GM19240 (cell line): ENCODE measurements at regions not wholly inside any gene's neighbourhood (a gene's known extent, or its start where the extent isn't known, plus 50 kb on each side); places are given as distances from the start of the nearest gene placed in this dataset.

Experiments used
- DNase-seq: peaks from one replicate; pipeline ENCODE4 v3.0.0; 2011; ENCODE audit warnings: low spot score; ENCODE audit not compliant: insufficient read length

DNA sequence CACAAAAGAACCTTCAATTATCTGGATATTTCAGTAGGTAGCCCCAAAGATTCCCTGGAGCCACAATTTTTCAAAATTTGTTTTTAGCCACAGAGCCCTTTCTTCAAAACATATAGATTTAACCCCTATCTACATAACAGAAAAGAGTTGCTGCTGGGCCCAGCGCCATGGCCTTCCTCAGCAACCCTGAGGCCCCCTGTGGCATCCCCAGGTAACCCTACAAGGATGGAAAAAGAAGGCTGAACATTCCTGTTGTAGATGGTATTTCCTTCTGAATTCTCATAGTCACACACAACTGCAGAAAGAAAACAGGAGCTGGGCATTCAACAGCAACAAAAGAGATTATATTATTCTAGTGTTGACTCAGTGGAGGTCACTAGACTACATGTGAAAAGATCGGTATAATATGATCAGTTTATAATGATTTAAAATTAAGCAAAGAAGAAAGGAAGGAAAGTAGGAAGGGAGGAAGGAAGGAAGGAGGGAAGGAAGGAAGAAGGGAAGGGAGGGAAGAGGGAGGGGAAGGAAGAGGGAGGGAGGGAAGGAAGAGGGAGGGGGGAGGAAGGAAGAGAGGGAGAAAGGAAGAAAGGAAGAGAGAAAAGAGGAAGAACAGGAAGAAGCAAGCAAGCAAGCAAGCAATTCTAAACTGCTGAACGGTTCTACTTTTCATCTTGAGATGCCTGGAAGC, 342.5 kb upstream of the NR2F2 start:
- DNase-seq, result no peak

DNA sequence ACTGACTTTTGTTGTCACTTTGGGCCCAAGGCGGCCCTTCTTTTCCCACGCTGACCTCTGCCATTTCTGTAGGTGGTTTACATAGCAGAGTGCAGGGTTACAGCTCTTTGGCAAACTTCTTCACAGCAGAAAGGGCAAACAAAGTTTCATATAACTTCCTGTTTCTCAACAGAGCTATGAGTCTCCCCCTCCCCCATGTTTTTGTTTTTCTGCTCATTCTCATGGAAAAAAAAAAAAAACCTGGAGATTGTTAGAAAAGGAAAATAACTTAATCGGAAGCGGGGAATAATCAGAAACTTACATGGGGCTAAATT, 342.0 kb upstream of the NR2F2 start:
- no peak for DNase-seq

DNA sequence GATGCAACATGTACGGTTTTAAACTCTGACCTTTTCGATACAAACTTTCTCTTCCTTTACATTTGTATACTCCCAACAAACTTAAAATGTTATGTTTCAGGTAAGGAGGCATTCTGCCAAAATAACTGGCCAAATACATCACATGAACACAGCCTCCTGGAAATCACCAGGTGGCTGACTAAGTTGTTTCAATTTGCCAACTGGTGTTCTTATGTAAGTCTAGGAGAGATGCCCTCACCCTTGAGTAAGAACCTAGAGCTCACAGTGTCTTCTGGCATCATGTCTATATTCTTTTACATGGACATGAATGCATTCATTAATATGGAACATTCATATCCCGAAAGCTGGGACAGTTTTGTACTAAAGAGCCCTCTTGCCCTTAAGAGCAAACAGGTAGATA, 341.1 kb upstream of the NR2F2 start:
- no peak for DNase-seq

DNA sequence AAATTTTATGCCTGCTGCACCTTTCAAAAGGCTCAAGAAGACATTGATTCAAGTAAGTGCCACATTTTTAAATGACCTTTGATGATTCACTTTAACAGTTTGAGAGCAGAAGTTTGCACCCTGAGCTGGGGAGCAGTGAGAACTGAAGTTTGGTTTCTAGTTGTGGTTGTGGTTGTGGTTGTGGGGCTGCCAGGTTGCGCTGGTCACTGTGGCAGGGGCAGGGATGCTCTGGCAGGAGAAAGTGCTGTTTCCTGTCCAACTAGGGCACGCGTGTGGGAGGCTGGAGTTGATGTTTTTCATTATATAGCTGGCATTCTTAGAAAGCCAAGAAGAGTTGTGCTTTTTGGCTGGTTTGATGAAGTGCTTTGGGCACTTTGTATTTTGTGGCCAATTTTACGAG, 339.7 kb upstream of the NR2F2 start:
- no peak for DNase-seq

DNA sequence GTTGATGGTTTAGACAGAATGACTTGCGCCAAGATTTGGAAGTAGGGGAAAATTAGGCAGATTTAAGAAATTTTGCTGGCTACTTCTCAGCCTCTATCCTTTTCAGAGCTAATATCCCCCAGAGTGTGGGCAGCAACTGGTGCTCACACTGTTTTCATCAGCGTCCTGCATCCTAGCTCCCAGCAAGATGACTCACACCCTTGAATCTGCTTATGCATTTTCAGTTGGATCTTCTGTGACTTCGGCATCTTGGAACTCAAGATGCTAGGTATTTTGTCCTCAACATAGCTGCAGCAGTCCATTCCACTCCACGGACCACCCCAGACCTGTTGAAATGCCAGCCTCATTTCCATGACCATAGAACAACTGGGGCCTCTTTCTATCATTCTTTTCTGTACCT, 336.1 kb upstream of the NR2F2 start:
- no peak for DNase-seq

DNA sequence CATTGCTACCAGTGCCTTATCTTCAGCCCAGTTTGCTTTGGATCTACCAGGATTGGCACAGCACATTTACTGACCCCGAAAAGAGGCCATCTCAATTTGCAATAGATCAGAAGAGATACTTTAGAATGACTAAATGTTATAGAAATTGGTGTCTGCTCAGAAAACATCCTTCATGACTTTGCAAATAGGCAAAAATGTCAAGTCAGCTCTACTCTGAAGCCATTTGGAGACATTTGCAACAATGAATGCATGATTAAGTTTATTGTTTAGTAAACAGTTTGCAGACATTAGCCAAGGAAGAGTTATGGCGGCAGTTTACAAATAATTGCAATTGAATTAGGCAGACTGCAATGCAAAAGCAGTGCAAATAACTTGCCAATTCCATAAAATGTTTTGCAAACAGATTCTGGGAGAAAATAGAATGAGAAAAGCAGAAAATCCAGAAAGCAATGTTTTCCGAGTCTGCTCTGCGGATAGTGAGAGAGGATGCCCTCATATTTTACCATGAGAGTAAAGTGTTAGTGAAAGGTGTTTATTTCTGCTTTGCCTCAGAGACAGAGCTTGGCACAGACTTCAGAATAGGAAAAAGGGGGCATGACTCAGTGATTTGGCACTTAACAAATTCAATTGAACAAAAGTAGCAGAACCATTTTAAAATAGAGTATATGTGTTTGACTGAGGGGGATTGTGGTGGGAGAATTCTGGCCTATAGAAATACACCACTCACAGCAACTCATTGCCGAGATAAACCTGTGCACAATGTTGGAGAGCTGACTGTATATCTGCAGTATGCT, 334.9 kb upstream of the NR2F2 start:
- DNase-seq, result no peak

DNA sequence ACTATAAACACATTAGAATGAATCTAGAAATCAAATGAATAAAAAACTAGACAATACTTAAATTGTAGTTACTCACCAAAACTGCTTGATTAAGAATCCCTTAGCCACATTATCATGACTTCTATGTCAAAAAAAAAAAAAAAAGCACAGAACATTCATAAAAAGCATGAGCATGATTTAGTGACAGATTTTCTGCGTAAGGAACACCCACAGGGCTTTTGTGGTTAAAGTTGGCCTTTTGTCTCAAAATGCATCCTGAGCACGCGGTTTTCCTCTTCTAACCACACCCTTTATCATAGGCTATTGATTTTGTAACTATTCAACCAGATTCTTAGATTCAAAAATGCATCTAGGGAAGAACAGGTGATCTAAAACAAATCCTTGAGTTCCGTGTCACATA, 334.0 kb upstream of the NR2F2 start:
- no peak for DNase-seq

DNA sequence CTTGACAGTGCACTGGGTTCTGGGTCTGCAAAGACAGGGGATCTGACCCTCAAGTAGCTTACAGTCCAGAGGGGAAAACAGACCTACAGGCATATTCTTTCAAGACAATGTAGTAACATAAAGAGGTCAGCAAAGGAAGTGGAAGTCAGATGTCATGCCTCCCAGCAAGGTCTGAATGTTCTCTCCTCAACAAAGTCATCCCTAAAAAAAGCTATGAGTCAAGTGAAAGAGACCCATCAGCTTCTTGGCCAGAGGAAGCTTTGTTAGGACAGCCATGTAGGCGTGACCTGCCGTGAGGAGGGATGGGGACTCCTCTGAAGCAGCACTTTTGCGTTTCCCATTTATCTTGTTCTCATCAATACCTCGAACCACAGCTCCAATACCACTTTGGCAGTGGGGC, 331.6 kb upstream of the NR2F2 start:
- DNase-seq, result no peak

DNA sequence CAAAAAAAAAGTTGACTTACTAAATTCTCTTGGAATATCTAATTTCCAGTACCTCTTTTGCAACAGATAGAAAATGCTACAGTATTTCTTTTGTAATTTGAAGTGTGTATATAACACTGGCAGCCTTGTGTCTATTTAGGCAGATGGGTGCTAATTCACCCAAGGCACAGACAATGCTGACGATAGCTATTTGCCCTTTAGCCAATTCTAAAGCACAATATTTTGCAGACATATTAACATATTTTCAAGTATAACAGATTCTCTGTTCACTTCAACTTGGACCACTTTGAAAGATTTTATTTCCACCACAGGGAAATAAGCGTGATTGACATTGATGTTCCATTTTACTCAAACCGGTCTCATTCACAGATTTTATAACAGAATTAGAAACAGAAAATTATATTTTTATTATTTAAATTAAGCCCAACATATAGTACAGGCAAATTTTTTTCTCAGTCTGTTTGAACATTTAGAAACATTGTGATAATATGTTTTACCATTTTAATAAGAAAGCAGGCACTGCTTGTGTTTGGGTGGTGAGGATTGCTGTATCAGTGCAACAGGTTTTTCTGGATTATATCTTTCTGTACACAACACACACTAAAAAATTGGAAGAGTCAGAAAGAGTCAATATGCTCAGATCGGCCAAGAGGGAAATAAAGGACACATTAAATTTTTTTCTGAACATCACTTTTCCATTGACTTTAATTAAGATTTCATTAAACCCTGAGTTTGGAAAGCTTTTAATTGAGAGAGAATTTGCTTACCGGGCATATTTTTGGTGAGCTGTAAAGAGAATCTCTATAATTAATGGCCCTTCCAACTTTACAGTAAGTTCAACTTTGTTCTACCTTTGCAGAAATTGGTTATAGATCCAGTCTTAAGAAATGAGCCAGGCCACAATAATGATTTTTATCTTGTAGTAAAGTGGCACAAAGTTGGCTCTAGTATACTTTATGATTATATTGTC, 327.3 kb upstream of the NR2F2 start:
- DNase-seq, result no peak

DNA sequence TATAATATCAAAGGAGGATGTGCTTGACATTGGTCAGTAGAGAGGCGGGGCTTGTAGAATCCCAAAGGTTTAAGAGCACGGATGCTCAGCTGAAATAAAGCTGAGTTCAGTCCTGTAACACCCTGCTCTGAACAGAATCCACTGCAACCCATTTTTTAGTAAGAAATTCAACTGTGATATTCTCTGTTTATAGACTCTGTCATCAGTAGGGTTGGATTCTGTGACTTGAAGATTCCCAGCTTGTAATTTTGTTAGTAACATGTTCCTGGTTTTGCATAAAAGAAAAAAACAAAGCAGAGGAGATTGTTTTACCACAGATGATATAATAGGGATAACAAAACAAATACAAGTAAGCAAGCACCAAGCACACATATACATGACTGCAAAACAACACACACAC, 324.6 kb upstream of the NR2F2 start:
- no peak for DNase-seq

DNA sequence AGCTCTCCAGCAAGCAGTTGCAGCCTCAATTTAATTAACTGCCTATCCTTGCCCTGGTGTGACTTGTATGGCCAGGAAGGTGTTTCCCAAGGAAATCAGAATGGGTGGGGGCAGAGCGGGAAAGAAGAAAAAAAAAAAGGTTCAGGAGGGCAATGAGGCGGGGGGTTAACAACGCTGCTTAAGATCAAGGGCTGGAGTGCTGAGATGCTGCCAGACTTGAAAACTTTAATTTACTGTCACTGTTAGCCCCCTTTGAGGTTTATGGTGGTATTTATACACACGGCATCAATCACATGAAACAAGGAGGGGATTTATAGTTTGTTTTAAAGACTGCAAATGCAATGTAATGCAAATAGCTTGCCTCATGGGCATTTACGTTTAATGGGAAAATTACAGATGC, 319.4 kb upstream of the NR2F2 start:
- no peak for DNase-seq

DNA sequence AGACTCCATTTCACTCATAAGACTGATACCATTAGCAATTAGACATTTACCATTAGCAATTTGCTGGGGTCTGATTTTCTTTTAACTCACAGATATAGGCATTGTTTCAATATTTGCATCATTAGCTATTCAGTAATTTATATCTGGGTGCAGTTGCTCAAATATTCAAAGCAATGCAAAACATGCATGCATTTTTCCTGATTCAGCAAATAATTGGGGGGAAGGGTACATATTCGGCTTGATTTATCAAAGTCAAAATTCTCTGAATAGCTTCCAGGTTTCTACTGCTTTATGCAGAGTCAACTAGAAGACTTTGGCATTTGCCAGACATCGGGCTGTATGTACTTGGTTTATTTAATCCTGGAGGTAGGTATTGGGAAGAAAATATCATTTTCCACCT, 315.6 kb upstream of the NR2F2 start:
- no peak for DNase-seq

DNA sequence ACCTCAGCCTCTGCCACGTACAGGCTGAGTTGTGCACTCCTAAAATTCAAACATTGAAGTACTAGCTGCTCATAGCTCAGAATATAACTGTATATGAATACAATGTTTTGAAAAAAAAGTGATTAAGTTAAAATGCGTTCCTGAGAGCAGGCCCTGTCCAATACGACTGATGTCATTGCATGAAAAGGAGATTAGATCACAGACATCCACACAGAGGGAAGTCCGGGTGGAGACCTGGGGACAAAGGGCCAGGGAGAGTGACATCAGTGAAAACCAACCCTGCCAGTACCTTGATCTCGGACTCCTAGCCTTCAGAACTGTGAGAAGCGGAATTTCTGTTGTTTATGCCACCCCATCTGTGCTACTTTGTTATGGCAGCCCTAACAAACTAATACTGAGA, 311.4 kb upstream of the NR2F2 start:
- no peak for DNase-seq

DNA sequence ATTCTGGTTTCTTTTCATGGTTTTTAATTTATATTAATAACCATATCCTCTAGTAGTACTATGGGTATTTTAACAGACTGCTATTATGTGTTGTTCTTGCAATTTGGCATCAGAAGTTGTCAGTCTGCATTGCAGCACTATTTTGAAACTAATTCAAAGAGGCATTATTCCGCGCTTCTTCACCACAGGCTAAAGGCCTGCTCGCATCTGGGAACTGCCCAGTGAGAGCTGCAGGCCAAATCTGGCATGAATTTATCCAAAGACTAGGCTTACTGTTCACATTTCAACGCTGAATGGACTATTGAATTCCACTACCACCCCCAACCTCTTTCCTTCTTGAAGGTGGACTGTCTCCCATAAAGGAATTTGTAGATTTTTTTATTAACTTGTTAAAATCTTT, 310.4 kb upstream of the NR2F2 start:
- no peak for DNase-seq

DNA sequence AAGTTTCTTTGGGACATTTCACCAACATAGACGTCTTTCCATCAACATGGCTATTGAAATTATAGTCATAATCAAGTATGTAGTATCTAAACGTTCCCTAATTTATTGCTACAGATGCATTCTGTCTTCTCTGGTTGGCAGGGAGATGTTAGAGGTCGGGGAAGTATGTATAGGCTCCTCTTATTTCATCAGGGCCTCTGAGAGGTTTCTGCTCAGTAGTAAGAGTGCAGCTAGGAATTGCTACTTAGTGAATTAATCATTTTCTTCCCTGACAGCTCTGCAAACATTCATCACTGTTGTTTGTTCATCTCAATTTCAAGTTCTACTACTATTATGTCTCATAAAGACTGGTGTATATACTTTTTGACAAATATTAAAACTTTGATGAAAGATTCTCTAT, 309.7 kb upstream of the NR2F2 start:
- DNase-seq, result no peak

DNA sequence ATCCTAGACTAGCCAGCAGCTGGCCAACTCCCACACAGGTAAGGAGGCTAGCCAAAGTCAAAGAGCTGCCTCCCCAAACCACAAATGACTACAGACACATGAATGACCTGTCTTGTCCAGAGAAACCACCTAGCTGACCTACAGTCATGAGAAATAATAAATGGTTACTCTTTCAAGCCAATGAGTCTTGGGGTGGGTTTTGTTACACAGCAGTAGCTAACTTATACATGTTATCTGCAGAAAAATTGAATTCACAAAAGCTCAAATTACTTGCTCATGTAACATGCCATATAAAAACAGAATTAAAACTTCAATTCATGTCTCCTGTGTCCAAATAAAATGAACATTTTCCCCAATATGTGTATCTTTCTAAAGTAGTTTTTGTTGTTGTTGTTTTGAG, 307.4 kb upstream of the NR2F2 start:
- DNase-seq, result no peak

DNA sequence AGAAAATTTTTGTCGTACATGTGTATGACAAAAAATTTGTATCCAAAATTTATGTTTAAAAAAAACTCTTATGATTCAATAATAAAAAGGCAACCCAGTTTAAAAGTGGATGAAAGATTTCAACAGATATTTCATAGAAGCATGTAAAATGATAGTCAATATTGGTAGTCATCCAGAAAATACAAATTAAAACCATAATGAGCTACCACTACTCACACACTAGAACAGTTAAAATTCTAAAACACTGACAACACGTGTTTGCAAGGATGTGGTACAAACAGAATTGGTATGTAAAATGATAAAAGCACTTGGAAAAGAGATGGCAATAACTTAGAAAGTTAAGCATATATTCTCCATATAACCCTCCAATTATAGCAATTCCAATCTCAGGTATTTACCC, 303.0 kb upstream of the NR2F2 start:
- no peak for DNase-seq

DNA sequence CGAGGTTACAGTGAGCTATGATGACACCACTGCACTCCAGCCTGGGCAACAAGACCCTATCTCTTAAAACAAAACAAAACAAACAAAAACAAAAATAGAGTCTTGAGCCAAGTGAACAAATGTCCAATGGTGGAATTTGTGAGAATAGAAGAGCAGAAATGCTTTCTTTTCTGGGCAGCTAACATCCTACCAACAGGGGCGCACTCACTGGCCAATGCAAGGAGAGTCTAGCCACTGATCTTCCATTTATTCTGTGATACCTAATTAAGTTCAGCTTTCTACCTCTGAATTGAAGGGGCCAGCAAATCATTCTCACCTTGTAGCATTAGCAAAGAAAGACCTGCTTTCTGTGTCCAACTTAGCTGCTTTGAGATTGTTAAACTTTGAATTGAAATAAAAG, 301.9 kb upstream of the NR2F2 start:
- no peak for DNase-seq

DNA sequence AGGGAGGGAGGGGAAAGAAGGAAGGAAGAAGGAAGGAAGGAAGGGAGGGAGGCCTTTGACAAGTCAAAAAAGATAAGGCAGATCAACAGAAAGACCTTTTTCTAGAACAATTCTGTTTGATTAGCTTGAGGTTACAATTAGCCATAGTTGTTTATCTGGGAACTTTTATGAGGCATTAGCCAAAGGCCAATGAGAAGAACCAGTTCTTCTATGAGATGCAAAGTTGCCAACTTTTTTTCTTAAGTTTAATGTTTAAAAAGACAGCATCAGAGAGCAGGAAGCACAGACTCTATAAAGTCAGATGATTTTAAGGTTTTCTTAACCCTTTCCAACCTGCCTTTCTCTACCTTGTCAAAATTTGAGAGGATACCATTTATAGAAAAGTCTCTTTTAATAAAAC, 301.3 kb upstream of the NR2F2 start:
- DNase-seq, result no peak

DNA sequence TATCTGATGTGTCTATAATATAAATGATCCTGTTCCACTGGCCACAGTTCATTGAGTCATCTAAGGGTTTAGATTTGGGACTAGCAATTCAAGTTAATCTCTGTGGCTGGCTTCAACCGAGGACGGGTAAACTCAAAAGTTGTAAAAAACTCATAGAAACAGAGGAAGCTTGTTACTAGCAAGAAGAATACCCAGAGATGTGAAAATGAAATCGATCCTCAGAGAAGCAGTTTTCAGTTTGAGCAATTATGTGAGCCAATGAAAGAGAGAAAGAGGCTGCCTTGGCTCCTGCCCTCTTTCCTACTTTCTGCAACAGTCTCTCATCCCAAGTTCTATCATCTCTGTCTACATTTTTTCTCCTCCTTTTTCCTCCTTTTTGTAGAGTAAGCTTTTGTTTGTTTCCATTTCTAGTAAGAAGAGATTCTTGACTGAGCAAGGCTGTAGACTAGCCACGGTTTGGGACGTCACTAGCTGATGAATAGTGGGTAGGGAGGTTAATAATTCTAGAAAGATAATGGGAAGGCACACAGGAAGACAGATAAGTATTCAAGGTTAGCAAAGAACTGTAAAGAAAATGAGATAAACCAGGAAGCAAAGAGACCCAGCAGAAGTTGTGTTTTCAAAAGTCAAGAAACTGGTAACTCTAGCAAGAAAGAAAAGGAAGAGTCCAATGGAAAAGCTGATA, 298.9 kb upstream of the NR2F2 start:
- no peak for DNase-seq

DNA sequence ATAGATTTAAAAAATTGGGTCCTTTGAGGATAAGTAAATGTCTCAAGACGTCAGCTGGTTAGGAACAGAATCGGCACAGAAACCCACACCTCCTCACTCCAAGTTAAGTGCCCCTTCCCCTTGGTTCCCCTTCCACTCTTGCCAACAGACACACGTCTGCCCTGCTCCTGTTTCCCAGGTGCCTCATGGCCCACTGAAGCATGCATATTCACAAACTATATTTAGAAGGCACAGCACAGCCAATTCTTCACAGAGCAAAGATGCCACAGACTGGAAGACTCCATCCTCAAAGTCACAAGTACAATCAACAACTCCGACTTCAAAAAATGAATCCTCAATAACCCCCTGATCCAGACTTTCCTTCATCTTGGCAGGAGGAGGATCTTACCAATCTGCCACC, 295.4 kb upstream of the NR2F2 start:
- DNase-seq, result no peak

DNA sequence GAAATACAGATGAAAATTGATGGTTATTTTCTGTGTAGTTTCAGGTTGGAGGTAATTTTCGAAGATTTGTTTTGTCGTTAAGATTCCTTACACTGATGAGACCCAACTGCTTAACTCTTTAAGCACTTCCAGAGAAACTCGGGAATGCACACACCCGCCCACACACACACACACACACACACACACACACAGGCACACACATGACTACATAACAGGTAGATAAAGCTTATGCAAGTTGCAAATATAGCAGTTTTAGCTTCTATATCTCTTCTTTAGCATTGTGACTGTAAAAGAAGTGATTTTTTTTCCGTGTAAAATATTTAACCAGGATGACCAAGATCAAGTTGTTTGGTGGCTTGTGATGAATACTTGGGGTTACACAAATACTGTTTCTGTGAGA, 294.9 kb upstream of the NR2F2 start:
- no peak for DNase-seq
